ENCODE measurements at regions not wholly inside any gene's neighbourhood (a gene's known extent, or its start where the extent isn't known, plus 50 kb on each side); places are given as distances from the start of the nearest gene placed in this dataset.

- Histone ChIP-seq H3K9me3 (ENCODE audit: control insufficient read depth in 2 of 2, insufficient read depth in 1 of 2, low read depth in 1 of 2, low read length in 1 of 2) (no peaks in the 10 kb centered on the region), H3K4me3 (ENCODE audit: low read depth in 1 of 2, low read length in 2 of 2) (no peak overlapping the region), H3K4me1 (ENCODE audit: control insufficient read depth in 2 of 2, insufficient read depth in 2 of 2, low read length in 1 of 2) (no peaks in the 10 kb centered on the region), H3K27ac (ENCODE audit: low read depth in 2 of 2, low read length in 1 of 2) (no peak overlapping the region), H3K36me3 (ENCODE audit: control insufficient read depth in 2 of 2, insufficient read depth in 2 of 2, low read length in 1 of 2) (no peaks in the 10 kb centered on the region), H3K27me3 (ENCODE audit: control insufficient read depth in 1 of 2, insufficient read depth in 2 of 2, low read length in 2 of 2) (no peaks in the 10 kb centered on the region)
- WGBS, 2 donors = 75 to 79% methylated on average over 6 of the region's 6 CpGs
Measured at GRCh38 chr18:49667462-49667861, 105.6 kb downstream of the LIPG start.

- WGBS, 2 donors = 52 to 58% methylated on average over 4 of the region's 4 CpGs
- H3K9me3 ChIP-seq (ENCODE audit: control insufficient read depth in 2 of 2, insufficient read depth in 1 of 2, low read depth in 1 of 2, low read length in 1 of 2) = no peaks in the 10 kb centered on the region
- no peak overlapping the region for H3K4me3 ChIP-seq (ENCODE audit: low read depth in 1 of 2, low read length in 2 of 2)
- no peak overlapping the region for H3K27ac ChIP-seq (ENCODE audit: low read depth in 2 of 2, low read length in 1 of 2)
- no peaks in the 10 kb centered on the region for H3K36me3 ChIP-seq (ENCODE audit: control insufficient read depth in 2 of 2, insufficient read depth in 2 of 2, low read length in 1 of 2)
- no peaks in the 10 kb centered on the region for H3K27me3 ChIP-seq (ENCODE audit: control insufficient read depth in 1 of 2, insufficient read depth in 2 of 2, low read length in 2 of 2)
- H3K4me1 ChIP-seq (ENCODE audit: control insufficient read depth in 2 of 2, insufficient read depth in 2 of 2, low read length in 1 of 2) = no peaks in the 10 kb centered on the region
Measured at GRCh38 chr18:49666045-49666775, 104.4 kb downstream of the LIPG start.

GRCh38 chr18:49663899-49664890 is 102.3 kb downstream of the LIPG start:
- peak overlapping the region in 1 of 2 donors; percentile 8 for H3K27ac ChIP-seq (ENCODE audit: low read depth in 2 of 2, low read length in 1 of 2)
- 74 to 75% methylated on average over 16 of the region's 16 CpGs for WGBS, 2 donors

GRCh38 chr18:49662506-49662905 is 100.6 kb downstream of the LIPG start:
- Histone ChIP-seq H3K4me3 (ENCODE audit: low read depth in 1 of 2, low read length in 2 of 2) (no peak overlapping the region), H3K9me3 (ENCODE audit: control insufficient read depth in 2 of 2, insufficient read depth in 1 of 2, low read depth in 1 of 2, low read length in 1 of 2) (no peaks in the 10 kb centered on the region), H3K4me1 (ENCODE audit: control insufficient read depth in 2 of 2, insufficient read depth in 2 of 2, low read length in 1 of 2) (no peaks in the 10 kb centered on the region), H3K27me3 (ENCODE audit: control insufficient read depth in 1 of 2, insufficient read depth in 2 of 2, low read length in 2 of 2) (no peaks in the 10 kb centered on the region), H3K27ac (ENCODE audit: low read depth in 2 of 2, low read length in 1 of 2) (no peak overlapping the region), H3K36me3 (ENCODE audit: control insufficient read depth in 2 of 2, insufficient read depth in 2 of 2, low read length in 1 of 2) (no peaks in the 10 kb centered on the region)
- 82 to 84% methylated on average over 7 of the region's 7 CpGs for WGBS, 2 donors

More at GRCh38 chr18:49663899-49664890, 102.3 kb downstream of the LIPG start:
- no peaks in the 10 kb centered on the region for H3K27me3 ChIP-seq (ENCODE audit: control insufficient read depth in 1 of 2, insufficient read depth in 2 of 2, low read length in 2 of 2)
- no peaks in the 10 kb centered on the region for H3K4me1 ChIP-seq (ENCODE audit: control insufficient read depth in 2 of 2, insufficient read depth in 2 of 2, low read length in 1 of 2)
- H3K9me3 ChIP-seq (ENCODE audit: control insufficient read depth in 2 of 2, insufficient read depth in 1 of 2, low read depth in 1 of 2, low read length in 1 of 2) = no peaks in the 10 kb centered on the region
- no peak overlapping the region for H3K4me3 ChIP-seq (ENCODE audit: low read depth in 1 of 2, low read length in 2 of 2)
- no peaks in the 10 kb centered on the region for H3K36me3 ChIP-seq (ENCODE audit: control insufficient read depth in 2 of 2, insufficient read depth in 2 of 2, low read length in 1 of 2)

GRCh38 chr18:49658823-49659404 is 97.1 kb downstream of the LIPG start:
- WGBS, 2 donors = 59 to 65% methylated on average over 6 of the region's 6 CpGs
- Histone ChIP-seq H3K4me1 (ENCODE audit: control insufficient read depth in 2 of 2, insufficient read depth in 2 of 2, low read length in 1 of 2) (no peaks in the 10 kb centered on the region), H3K36me3 (ENCODE audit: control insufficient read depth in 2 of 2, insufficient read depth in 2 of 2, low read length in 1 of 2) (no peaks in the 10 kb centered on the region)

GRCh38 chr18:49656073-49656692 is 94.3 kb downstream of the LIPG start:
- 77 to 79% methylated on average over 10 of the region's 10 CpGs for WGBS, 2 donors
- H3K4me1 ChIP-seq (ENCODE audit: control insufficient read depth in 2 of 2, insufficient read depth in 2 of 2, low read length in 1 of 2) = no peaks in the 10 kb centered on the region
- H3K9me3 ChIP-seq (ENCODE audit: control insufficient read depth in 2 of 2, insufficient read depth in 1 of 2, low read depth in 1 of 2, low read length in 1 of 2) = no peaks in the 10 kb centered on the region
- no peaks in the 10 kb centered on the region for H3K36me3 ChIP-seq (ENCODE audit: control insufficient read depth in 2 of 2, insufficient read depth in 2 of 2, low read length in 1 of 2)
- no peak overlapping the region for H3K4me3 ChIP-seq (ENCODE audit: low read depth in 1 of 2, low read length in 2 of 2)
- H3K27me3 ChIP-seq (ENCODE audit: control insufficient read depth in 1 of 2, insufficient read depth in 2 of 2, low read length in 2 of 2) = no peaks in the 10 kb centered on the region
- H3K27ac ChIP-seq (ENCODE audit: low read depth in 2 of 2, low read length in 1 of 2) = no peak overlapping the region

More at GRCh38 chr18:49658823-49659404, 97.1 kb downstream of the LIPG start:
- no peaks in the 10 kb centered on the region for H3K9me3 ChIP-seq (ENCODE audit: control insufficient read depth in 2 of 2, insufficient read depth in 1 of 2, low read depth in 1 of 2, low read length in 1 of 2)
- H3K4me3 ChIP-seq (ENCODE audit: low read depth in 1 of 2, low read length in 2 of 2) = no peak overlapping the region
- no peaks in the 10 kb centered on the region for H3K27me3 ChIP-seq (ENCODE audit: control insufficient read depth in 1 of 2, insufficient read depth in 2 of 2, low read length in 2 of 2)
- no peak overlapping the region for H3K27ac ChIP-seq (ENCODE audit: low read depth in 2 of 2, low read length in 1 of 2)

- Histone ChIP-seq H3K4me3 (ENCODE audit: low read depth in 1 of 2, low read length in 2 of 2) (no peak overlapping the region), H3K4me1 (ENCODE audit: control insufficient read depth in 2 of 2, insufficient read depth in 2 of 2, low read length in 1 of 2) (peaks cover 0 to 3% of the 10 kb centered on the region in 2 donors), H3K9me3 (ENCODE audit: control insufficient read depth in 2 of 2, insufficient read depth in 1 of 2, low read depth in 1 of 2, low read length in 1 of 2) (no peaks in the 10 kb centered on the region), H3K27me3 (ENCODE audit: control insufficient read depth in 1 of 2, insufficient read depth in 2 of 2, low read length in 2 of 2) (no peaks in the 10 kb centered on the region), H3K36me3 (ENCODE audit: control insufficient read depth in 2 of 2, insufficient read depth in 2 of 2, low read length in 1 of 2) (no peaks in the 10 kb centered on the region), H3K27ac (ENCODE audit: low read depth in 2 of 2, low read length in 1 of 2) (no peak overlapping the region)
- 89 to 93% methylated on average over 13 of the region's 13 CpGs for WGBS, 2 donors
Measured at GRCh38 chr18:49655266-49656072, 93.6 kb downstream of the LIPG start.

GRCh38 chr18:49654347-49654746 is 92.5 kb downstream of the LIPG start:
- Histone ChIP-seq H3K27ac (ENCODE audit: low read depth in 2 of 2, low read length in 1 of 2) (no peak overlapping the region), H3K4me3 (ENCODE audit: low read depth in 1 of 2, low read length in 2 of 2) (no peak overlapping the region), H3K9me3 (ENCODE audit: control insufficient read depth in 2 of 2, insufficient read depth in 1 of 2, low read depth in 1 of 2, low read length in 1 of 2) (no peaks in the 10 kb centered on the region), H3K4me1 (ENCODE audit: control insufficient read depth in 2 of 2, insufficient read depth in 2 of 2, low read length in 1 of 2) (peaks cover 0 to 3% of the 10 kb centered on the region in 2 donors), H3K27me3 (ENCODE audit: control insufficient read depth in 1 of 2, insufficient read depth in 2 of 2, low read length in 2 of 2) (no peaks in the 10 kb centered on the region), H3K36me3 (ENCODE audit: control insufficient read depth in 2 of 2, insufficient read depth in 2 of 2, low read length in 1 of 2) (no peaks in the 10 kb centered on the region)
- 88 to 91% methylated on average over 2 of the region's 2 CpGs for whole genome bisulfite sequencing, 2 donors

Measured in esophagus (tissue), 2 donors.